ENCODE measurements at regions not wholly inside any gene's neighbourhood (a gene's known extent, or its start where the extent isn't known, plus 50 kb on each side); places are given as distances from the start of the nearest gene placed in this dataset.

DNA sequence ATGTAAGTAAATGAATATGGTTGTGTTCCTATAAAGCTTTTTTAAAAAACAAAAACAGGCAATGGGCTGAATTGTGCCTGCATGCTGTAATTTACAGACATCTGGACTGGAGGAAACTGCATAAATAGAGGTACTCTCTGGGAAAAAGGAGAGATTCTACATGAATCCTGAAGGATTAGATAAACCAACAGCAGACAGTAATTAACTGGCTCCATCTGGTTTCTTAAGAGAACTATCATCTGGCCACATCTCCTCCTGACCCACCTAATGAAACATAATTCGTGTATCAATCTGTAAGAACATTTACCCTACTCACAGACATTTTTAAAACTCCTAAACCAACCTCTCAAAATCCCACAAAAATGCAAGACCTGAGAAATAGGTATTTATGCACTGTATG lies 528.1 kb upstream of the ST8SIA4 start:
- DNase-seq (ENCODE audit: low spot score) = no peak
- no peak overlapping the region for H3K27ac ChIP-seq (ENCODE audit: low read depth in 1 of 2, low read length in 2 of 2)
- no peak overlapping the region for H3K9ac ChIP-seq (ENCODE audit: low read depth in 1 of 2, low read length in 2 of 2)
- TF ChIP-seq REST (IDR thresholded peaks at IDR 0.05) (no peak), GABPA (IDR thresholded peaks at IDR 0.05 in 1 of 2, conservative IDR thresholded peaks at IDR 0.05 in 1 of 2) (no peak), NR2F2 (IDR thresholded peaks at IDR 0.05) (no peak), SP1 (IDR thresholded peaks at IDR 0.05) (no peak), FOXA2 (IDR thresholded peaks at IDR 0.05) (no peak), ATF3 (IDR thresholded peaks at IDR 0.05) (no peak), TAF1 (conservative IDR thresholded peaks at IDR 0.05) (no peak)
- WGBS = 34% methylated on average over 1 of the region's 1 CpG
- H3K4me1 ChIP-seq (ENCODE audit: control insufficient read depth in 4 of 4, insufficient read depth in 4 of 4, low read length in 3 of 4) = no peaks in the 10 kb centered on the region
- H3K36me3 ChIP-seq (ENCODE audit: control insufficient read depth in 4 of 4, insufficient read depth in 3 of 4, low read depth in 1 of 4, low read length in 3 of 4) = no peaks in the 10 kb centered on the region
- H3K9me3 ChIP-seq (ENCODE audit: control insufficient read depth in 4 of 4, low read length in 3 of 4) = peaks cover 0 to 4% (median 0%) of the 10 kb centered on the region in 4 donors
- no peaks in the 10 kb centered on the region for H3K27me3 ChIP-seq (ENCODE audit: control insufficient read depth in 4 of 4, insufficient read depth in 4 of 4, low read length in 3 of 4)
- no peak overlapping the region for H3K4me3 ChIP-seq (ENCODE audit: low read depth in 1 of 3, low read length in 3 of 3)

DNA sequence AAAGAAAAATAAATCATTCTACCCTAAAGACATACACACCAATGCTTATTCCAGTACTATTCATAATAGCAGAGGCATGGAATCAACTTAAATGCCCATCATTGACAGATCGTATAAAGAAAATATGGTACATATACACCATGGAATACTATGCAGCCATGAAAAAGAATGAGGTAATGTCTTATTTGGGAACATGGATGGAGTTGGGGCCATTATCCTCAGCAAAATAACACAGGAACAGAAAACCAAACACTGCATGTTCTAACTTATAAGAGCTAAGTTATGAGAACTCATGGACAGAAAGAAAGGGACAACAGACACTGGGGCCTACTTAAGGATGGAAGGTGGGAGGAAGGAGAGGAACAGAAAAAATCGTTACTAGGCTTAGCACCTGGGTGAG lies 527.5 kb upstream of the ST8SIA4 start:
- Histone ChIP-seq H3K27me3 (ENCODE audit: control insufficient read depth in 4 of 4, insufficient read depth in 4 of 4, low read length in 3 of 4) (no peaks in the 10 kb centered on the region), H3K9ac (ENCODE audit: low read depth in 1 of 2, low read length in 2 of 2) (no peak overlapping the region), H3K4me3 (ENCODE audit: low read depth in 1 of 3, low read length in 3 of 3) (no peak overlapping the region), H3K36me3 (ENCODE audit: control insufficient read depth in 4 of 4, insufficient read depth in 3 of 4, low read depth in 1 of 4, low read length in 3 of 4) (no peaks in the 10 kb centered on the region), H3K27ac (ENCODE audit: low read depth in 1 of 2, low read length in 2 of 2) (no peak overlapping the region), H3K9me3 (ENCODE audit: control insufficient read depth in 4 of 4, low read length in 3 of 4) (peaks cover 0 to 4% (median 0%) of the 10 kb centered on the region in 4 donors), H3K4me1 (ENCODE audit: control insufficient read depth in 4 of 4, insufficient read depth in 4 of 4, low read length in 3 of 4) (no peaks in the 10 kb centered on the region)
- no peak for DNase-seq (ENCODE audit: low spot score)
- TF ChIP-seq EGR1 (IDR thresholded peaks at IDR 0.05; ENCODE audit: low read depth in 2 of 2) = no peak
- no peak for TF ChIP-seq NR2F2 (IDR thresholded peaks at IDR 0.05)
- no peak for TF ChIP-seq MAX (IDR thresholded peaks at IDR 0.05)
- TF ChIP-seq, protein P1, sequence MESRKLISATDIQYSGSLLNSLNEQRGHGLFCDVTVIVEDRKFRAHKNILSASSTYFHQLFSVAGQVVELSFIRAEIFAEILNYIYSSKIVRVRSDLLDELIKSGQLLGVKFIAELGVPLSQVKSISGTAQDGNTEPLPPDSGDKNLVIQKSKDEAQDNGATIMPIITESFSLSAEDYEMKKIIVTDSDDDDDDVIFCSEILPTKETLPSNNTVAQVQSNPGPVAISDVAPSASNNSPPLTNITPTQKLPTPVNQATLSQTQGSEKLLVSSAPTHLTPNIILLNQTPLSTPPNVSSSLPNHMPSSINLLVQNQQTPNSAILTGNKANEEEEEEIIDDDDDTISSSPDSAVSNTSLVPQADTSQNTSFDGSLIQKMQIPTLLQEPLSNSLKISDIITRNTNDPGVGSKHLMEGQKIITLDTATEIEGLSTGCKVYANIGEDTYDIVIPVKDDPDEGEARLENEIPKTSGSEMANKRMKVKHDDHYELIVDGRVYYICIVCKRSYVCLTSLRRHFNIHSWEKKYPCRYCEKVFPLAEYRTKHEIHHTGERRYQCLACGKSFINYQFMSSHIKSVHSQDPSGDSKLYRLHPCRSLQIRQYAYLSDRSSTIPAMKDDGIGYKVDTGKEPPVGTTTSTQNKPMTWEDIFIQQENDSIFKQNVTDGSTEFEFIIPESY (IDR thresholded peaks at IDR 0.05) = no peak
- no peak for TF ChIP-seq ATF3 (IDR thresholded peaks at IDR 0.05)
- no peak for TF ChIP-seq HNF4G (IDR thresholded peaks at IDR 0.05)
- no peak for TF ChIP-seq GABPA (IDR thresholded peaks at IDR 0.05 in 1 of 2, conservative IDR thresholded peaks at IDR 0.05 in 1 of 2)
- TF ChIP-seq FOXA1 (IDR thresholded peaks at IDR 0.05) = no peak
- TF ChIP-seq HNF4A (conservative IDR thresholded peaks at IDR 0.05) = no peak
- no peak for TF ChIP-seq REST (IDR thresholded peaks at IDR 0.05)
- no peak for TF ChIP-seq RXRA (IDR thresholded peaks at IDR 0.05)
- TF ChIP-seq, protein P2, sequence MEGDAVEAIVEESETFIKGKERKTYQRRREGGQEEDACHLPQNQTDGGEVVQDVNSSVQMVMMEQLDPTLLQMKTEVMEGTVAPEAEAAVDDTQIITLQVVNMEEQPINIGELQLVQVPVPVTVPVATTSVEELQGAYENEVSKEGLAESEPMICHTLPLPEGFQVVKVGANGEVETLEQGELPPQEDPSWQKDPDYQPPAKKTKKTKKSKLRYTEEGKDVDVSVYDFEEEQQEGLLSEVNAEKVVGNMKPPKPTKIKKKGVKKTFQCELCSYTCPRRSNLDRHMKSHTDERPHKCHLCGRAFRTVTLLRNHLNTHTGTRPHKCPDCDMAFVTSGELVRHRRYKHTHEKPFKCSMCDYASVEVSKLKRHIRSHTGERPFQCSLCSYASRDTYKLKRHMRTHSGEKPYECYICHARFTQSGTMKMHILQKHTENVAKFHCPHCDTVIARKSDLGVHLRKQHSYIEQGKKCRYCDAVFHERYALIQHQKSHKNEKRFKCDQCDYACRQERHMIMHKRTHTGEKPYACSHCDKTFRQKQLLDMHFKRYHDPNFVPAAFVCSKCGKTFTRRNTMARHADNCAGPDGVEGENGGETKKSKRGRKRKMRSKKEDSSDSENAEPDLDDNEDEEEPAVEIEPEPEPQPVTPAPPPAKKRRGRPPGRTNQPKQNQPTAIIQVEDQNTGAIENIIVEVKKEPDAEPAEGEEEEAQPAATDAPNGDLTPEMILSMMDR (IDR thresholded peaks at IDR 0.05; ENCODE audit: low read depth, low read length, missing input control) = no peak
- TF ChIP-seq FOXA2 (IDR thresholded peaks at IDR 0.05) = no peak
- no peak for TF ChIP-seq SP1 (IDR thresholded peaks at IDR 0.05)
- no peak for TF ChIP-seq RAD21 (IDR thresholded peaks at IDR 0.05)
- WGBS = 65% methylated on average over 2 of the region's 2 CpGs

Measured in liver (tissue), 8 donors.